ENCODE measurements at regions not wholly inside any gene's neighbourhood (a gene's known extent, or its start where the extent isn't known, plus 50 kb on each side); places are given as distances from the start of the nearest gene placed in this dataset.

DNA sequence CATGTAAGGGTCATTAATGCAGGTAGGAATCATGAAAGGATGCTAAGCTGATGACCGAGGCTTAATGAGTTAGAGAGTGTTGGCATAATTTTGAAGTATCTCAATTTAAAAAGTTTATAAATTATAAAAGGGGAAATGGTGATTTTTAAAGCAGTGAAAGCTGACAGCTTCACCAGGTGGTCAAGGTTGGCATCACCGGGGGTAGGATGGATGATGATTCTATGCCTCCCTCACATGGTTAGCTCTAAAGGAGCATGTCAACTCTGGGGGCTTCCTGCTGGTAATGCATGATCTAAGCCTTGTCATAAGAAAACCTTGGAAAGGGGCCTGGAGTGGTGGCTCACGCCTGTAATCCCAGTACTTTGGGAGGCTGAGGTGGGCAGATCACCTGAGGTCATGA, 89.2 kb upstream of the MARCKS start:
- TF ChIP-seq, protein P1, sequence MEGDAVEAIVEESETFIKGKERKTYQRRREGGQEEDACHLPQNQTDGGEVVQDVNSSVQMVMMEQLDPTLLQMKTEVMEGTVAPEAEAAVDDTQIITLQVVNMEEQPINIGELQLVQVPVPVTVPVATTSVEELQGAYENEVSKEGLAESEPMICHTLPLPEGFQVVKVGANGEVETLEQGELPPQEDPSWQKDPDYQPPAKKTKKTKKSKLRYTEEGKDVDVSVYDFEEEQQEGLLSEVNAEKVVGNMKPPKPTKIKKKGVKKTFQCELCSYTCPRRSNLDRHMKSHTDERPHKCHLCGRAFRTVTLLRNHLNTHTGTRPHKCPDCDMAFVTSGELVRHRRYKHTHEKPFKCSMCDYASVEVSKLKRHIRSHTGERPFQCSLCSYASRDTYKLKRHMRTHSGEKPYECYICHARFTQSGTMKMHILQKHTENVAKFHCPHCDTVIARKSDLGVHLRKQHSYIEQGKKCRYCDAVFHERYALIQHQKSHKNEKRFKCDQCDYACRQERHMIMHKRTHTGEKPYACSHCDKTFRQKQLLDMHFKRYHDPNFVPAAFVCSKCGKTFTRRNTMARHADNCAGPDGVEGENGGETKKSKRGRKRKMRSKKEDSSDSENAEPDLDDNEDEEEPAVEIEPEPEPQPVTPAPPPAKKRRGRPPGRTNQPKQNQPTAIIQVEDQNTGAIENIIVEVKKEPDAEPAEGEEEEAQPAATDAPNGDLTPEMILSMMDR (conservative IDR thresholded peaks at IDR 0.05): no peak
- no peak for TF ChIP-seq ZFX (IDR thresholded peaks at IDR 0.05)

Data from C4-2B (cell line).